Stimulated activated CD4-positive, alpha-beta T cell treated with anti-CD3 and anti-CD28 coated beads, Interleukin-1b, Interleukin-23, amount 100 ng/mL, for 48 hours (primary cell): ENCODE measurements at regions not wholly inside any gene's neighbourhood (a gene's known extent, or its start where the extent isn't known, plus 50 kb on each side); places are given as distances from the start of the nearest gene placed in this dataset.
"Not testable (repeated sequence)": the region's sequence is repeated elsewhere in the genome, so short reads cannot be mapped to it uniquely, and the experiment has no call there.

ENCODE experiments used
- DNase-seq: peaks from one replicate; pipeline ENCODE4 v3.0.0-alpha.2; 2020

DNA sequence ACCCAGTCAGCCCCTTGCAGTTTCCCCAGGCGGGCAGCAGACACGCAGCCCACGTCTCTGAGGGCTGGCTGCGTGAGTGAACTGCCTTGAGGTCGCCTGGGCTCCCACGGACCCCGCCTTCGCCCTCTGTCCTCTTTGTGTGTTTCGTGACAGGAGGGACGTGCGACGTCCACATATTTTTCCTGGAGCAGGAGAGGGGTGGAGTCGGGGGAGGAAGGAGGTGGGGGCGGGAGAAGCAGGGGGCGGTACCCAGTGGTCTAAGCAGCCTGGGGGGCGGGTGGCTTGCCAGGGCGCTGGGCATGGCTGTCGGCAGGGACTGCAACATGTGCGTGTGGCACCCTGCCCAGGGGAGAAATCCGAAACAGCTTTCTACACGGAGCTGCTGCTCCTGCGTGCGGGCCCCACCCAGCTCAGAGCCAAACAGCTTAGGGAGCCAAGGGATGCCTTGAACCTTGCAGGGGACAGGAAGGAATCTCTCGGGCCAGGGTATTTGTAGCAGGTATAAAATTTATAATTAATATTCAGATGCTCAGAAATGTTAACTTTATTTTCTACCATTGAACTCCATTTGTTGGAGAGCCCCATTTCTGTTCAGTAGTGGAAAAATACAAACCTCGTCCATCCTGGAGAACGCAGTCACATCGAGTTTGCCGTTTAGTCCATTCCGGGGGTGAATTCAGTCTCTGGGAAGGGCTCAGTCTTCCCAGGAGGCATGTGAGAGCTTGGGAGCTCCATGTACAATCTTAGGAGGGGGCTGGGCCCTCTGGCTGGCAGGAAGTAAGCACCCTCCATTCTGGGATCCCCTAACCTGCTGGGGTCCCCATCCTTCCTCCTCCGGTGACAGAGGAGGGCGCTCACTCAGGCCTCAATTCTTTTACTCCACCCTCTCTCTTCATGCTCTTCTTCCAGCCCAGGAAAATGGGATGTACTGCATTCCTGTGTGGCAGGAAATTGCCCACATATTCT is 79.1 kb upstream of the MEF2A start:
- no peak for DNase-seq

DNA sequence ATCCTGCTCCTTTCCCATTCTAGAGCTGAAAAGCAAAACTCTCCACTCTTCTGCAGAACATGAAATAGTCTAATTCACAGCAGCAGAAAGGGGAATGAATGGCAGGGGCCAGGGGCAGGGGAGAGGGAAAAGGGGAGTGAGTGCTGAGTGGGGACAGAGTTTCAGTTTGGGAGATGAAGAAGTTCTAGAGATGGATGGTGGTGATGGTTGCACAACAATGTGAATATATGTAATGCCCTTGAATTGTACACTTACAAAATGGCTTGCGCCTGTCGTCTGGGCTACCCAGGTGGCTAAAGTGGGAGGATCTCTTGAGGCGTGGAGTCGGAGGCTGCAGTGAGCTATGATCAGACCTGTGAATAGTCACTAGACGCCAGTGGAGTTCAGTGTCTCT is 78.5 kb upstream of the MEF2A start:
- no peak for DNase-seq

DNA sequence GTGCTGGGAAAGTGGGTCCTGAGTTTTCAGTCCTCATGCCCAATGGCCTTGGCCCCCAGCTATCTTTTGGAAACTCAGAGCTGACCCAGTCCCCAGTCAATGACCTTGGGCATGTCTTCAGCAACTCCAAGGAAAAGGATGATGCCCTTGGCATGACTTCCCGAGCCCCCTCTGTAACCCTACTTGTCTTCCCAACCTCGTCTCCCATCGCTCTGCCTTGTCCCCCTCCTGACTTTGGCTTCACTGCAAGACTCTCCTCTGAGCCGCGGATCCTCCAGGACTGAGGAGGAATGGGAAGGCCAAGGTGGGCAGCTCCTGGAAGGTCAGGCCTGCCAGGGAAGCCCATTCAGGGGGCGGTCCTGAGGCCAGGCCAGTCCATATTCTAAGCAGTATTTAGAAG is 73.5 kb upstream of the MEF2A start:
- DNase-seq = no peak

DNA sequence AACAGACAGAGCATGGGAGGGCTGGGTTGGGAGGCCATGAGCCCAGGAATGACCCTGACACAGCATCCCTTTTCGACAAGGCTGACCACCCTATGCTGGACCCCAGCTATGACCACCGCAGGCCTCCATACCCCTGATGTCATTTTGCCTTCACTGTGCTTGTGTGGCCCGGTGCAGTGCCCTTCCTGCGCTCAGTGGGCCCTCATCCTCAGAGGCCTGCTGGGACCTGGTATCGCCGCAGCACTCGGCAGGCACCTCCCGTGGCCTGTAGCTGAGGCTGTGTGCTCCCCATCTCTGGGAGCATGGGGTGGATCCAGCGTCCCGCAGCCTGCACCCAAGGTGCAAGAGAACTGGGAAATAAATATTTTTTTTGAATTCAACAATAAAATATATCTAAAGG is 73.1 kb upstream of the MEF2A start:
- no peak for DNase-seq

DNA sequence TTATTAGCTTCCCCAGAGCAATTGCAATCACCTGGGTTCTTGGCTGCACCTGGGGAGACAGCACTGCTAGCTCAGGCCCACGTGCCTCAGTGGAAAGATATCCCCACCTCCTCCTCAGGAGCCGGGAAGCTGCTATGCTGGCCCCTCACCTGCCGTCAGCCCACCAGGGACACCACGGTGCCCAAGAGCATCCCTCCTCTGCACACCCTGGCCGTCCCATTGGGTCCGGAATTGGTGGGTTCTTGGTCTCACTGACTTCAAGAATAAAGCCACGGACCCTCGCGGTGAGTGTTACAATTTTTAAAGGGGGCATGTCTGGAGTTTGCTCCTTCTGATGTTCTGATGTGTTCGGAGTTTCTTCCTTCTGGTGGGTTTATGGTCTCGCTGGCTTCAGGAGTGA is 72.3 kb upstream of the MEF2A start:
- no peak for DNase-seq

GRCh38 chr15:99494536-99495233 is 71.1 kb upstream of the MEF2A start:
- not testable (repeated sequence) for DNase-seq

GRCh38 chr15:99495430-99496301 is 70.1 kb upstream of the MEF2A start:
- no peak for DNase-seq

DNA sequence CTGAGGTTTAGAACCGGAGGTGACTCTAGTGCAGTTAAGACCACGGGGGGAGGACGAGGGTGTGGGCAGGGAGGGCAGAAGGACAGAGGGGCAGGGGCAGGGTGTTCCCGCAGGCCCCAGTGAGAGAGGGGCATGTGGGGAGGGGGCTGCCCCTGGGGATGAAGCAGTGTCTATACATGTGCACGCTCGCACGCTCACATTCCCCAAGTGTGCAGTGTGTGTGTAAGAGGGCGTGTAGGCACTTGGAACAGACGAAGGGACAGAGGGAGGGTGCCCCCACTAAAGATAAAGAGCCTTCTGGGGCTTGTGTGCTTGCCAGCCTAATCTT is 69.5 kb upstream of the MEF2A start:
- no peak for DNase-seq

GRCh38 chr15:99502182-99502581 is 63.6 kb upstream of the MEF2A start:
- peak; percentile 49 for DNase-seq

GRCh38 chr15:99502661-99503060 is 63.1 kb upstream of the MEF2A start:
- DNase-seq = no peak

DNA sequence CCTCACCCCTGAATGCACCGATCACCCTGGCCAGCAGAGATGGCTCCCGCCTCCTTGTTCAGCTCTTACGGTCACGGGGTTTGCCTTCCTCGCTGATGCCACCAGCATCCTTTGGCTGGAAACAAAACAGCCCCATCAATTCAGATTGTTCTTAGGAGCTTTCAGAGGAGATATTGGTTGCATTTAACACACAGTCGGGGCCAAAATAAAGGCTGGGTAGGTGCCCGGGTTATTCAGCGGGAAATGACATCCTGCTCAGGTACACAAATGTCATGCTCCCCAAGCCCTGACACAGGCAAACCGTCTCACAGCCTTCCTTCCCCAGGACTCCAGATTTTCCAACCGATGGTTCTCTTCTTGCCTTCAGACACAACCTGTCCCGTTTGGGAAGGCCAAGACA is 62.4 kb upstream of the MEF2A start:
- no peak for DNase-seq

GRCh38 chr15:99504071-99504822 is 61.5 kb upstream of the MEF2A start:
- DNase-seq = no peak

- peak; percentile 18 for DNase-seq
Observed at GRCh38 chr15:99504823-99505551, 60.8 kb upstream of the MEF2A start.

DNA sequence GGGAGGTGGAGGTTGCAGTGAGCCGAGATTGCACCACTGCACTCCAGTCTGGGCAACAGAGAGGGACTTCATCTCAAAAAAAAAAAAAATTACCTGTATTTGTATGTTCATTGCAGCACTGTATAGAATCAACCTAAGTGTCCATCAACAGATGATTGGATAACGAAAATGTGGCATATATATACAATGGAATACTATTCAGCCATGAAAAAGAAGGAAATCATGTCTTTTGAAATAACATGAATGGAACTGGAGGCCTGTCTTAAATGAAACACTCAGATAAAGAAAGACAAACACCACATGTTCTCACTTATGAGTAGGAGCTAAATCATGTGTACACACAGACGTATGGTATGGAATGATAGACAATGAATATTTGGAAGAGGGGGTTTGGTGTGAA is 59.4 kb upstream of the MEF2A start:
- no peak for DNase-seq

DNA sequence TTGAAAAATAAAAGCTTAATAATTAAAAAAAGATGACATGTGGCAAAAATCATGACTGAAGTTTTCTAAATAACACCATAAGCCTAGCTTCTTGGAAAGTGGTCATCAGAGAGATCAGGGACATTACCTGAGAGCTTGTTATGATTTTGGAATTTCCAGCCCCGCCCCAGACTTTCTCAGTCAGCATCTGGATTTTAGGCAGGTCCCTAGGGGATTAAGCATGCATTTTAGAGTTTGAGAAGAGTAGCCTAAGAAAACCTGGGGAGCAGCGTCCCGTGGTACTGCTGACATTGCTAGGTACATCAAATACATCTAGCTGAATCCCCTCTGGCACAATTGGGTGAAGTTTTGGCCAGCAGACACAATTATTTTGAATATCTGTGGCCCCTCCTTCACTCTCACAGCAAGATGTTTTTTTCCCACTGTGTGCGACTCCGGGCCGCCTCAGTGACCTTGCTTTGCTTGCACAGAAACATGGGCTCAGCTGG is 58.7 kb upstream of the MEF2A start:
- no peak for DNase-seq

- no peak for DNase-seq
Observed at GRCh38 chr15:99507504-99508310, 58.1 kb upstream of the MEF2A start.

- no peak for DNase-seq
Observed at GRCh38 chr15:99508311-99508645, 57.5 kb upstream of the MEF2A start.

GRCh38 chr15:99508852-99509251 is 56.9 kb upstream of the MEF2A start:
- no peak for DNase-seq

DNA sequence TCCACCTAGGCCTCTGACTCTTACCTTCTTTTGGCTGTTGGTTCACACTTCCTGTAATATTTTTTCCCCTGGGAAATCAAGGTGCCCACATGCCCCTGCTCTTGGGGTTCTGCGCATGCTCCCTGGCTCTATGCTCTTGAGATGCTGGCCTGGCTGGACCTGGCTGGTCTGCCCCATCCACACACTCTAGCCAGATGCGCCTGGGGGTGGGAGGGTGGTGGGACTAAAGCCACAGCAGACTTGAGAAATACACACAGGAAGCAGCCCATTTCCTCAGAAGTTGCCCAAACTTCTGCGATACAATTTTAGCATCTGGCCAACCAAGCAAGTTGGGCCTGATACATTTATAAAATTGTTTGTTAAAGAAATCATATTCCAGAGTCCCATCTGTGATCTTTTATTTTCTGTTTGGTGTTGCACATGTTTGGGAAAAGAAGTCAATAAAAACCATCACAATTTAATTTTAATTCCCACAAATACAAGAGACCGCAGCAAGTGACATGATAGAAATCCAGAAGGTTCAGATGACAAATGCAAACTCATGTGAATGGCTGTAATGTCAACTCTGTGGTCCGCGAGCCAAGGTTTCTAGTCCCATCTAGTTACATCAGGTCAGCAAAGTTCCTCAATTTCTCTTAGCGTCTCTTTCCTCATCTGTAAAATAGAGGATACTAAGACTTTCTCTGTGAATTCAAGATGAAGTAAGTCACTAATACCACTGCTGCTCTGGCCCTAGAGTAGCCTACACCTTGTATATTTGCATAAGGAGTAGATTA is 55.9 kb upstream of the MEF2A start:
- DNase-seq = no peak

DNA sequence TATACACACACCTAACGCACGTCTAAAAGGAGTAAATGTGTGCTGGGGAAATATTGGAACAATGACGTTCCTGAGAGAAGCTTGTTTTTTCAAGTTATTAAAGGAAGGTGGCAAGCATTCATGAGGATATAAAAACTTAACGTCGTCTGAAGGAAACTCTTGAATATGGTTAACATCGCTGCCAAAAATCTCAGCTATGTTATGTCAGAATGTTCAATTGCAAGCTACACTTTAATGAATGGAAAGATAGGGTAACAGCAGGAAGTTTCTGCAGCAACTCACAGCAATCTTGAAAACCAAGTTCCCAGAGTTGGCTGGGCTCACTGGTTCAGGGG is 54.3 kb upstream of the MEF2A start:
- no peak for DNase-seq
